ENCODE measurements at regions not wholly inside any gene's neighbourhood (a gene's known extent, or its start where the extent isn't known, plus 50 kb on each side); places are given as distances from the start of the nearest gene placed in this dataset.

GRCh38 chr2:39849982-39850526, 71.0 kb upstream of the THUMPD2 start:
- POLR2A ChIA-PET (ENCODE audit: unreplicated experiment) = no interaction called here
- H2AK9ac ChIP-seq (replicated peaks; ENCODE audit: low read depth, low read length, poor library complexity) = no peak overlapping the region
- H3K56ac ChIP-seq (ENCODE audit: extremely low read depth, insufficient read depth, low read length) = no peak overlapping the region
- H3K27ac ChIP-seq (ENCODE audit: insufficient read depth, low read length) = no peak overlapping the region
- H3K9me3 ChIP-seq (ENCODE audit: control insufficient read depth, insufficient read depth, low read length) = no peaks in the 10 kb centered on the region
- H3K4me2 ChIP-seq (ENCODE audit: low read depth, low read length) = no peak overlapping the region
- H3K4me1 ChIP-seq (ENCODE audit: control insufficient read depth, insufficient read depth, low read length) = peaks cover 3% of the 10 kb centered on the region; the same call in 1 of the 2 replicates
- H3K18ac ChIP-seq (ENCODE audit: low read depth, low read length) = no peak overlapping the region
- no peak overlapping the region for H3K4ac ChIP-seq (ENCODE audit: low read depth, low read length)
- no peak overlapping the region for H3K4me3 ChIP-seq (ENCODE audit: insufficient read depth, low read depth, low read length)
- H2AFZ ChIP-seq (replicated peaks; ENCODE audit: low read length, poor library complexity) = no peak overlapping the region
- H3K36me3 ChIP-seq (ENCODE audit: control insufficient read depth, insufficient read depth, low read length) = no peaks in the 10 kb centered on the region
- no peak overlapping the region for H2BK20ac ChIP-seq (ENCODE audit: low read depth, low read length)
- no peak overlapping the region for H2BK15ac ChIP-seq (ENCODE audit: low read depth, low read length)
- intact Hi-C loops (cut with micrococcal nuclease) = loop anchor here (10.0 kb wide), 1 partner anchor 905 kb away; no protein-coding TSS in a partner anchor
- H2AK5ac ChIP-seq (ENCODE audit: low read depth, low read length) = no peak overlapping the region
- no peak overlapping the region for H4K8ac ChIP-seq (ENCODE audit: low read depth in 2 of 2, low read length in 2 of 2)
- dilution Hi-C loops (cut with HindIII; ENCODE audit: low sequenced_read_pairs, unreplicated experiment) = no loop called here
- H2BK5ac ChIP-seq (ENCODE audit: low read depth, low read length, poor library complexity, severe bottlenecking) = no peak overlapping the region
- no peak overlapping the region for H4K5ac ChIP-seq (ENCODE audit: low read depth, low read length)
- TF ChIP-seq CEBPB (IDR thresholded peaks at IDR 0.05; ENCODE audit: low read depth, low read length) = no peak
- TF ChIP-seq MAFK (IDR thresholded peaks at IDR 0.05; ENCODE audit: low read depth, low read length) = no peak
- no peak for TF ChIP-seq SMC3 (IDR thresholded peaks at IDR 0.05; ENCODE audit: low read depth, low read length)
- no peak for TF ChIP-seq RCOR1 (IDR thresholded peaks at IDR 0.05; ENCODE audit: insufficient replicate concordance, low read length)
- no peak for TF ChIP-seq FOS (IDR thresholded peaks at IDR 0.05; ENCODE audit: low read depth, low read length)
- TF ChIP-seq NFE2L2 (IDR thresholded peaks at IDR 0.05; ENCODE audit: low read depth, low read length) = no peak
- no peak overlapping the region for H3K14ac ChIP-seq (replicated peaks; ENCODE audit: low read depth, low read length)
- ATAC-seq (ENCODE audit: low read depth) (no peak), DNase-seq (no peak)
- no peaks in the 10 kb centered on the region for H3K9me1 ChIP-seq (ENCODE audit: insufficient read depth, low read length)
- no peak overlapping the region for H3K9ac ChIP-seq (ENCODE audit: low read depth, low read length)
- in situ Hi-C loops (cut with MboI; ENCODE audit: low sequenced_read_pairs) = no loop called here
- H4K91ac ChIP-seq (ENCODE audit: insufficient read depth, low read depth, low read length) = no peak overlapping the region
- CTCF ChIA-PET = interaction anchor here (1.1 kb wide), 1 partner anchor 12 kb away, joined by 4 read pairs; no protein-coding TSS in a partner anchor
- H3K23ac ChIP-seq (ENCODE audit: low read depth, low read length) = no peak overlapping the region
- H3K27me3 ChIP-seq (ENCODE audit: control insufficient read depth, insufficient read depth, low read length) = no peaks in the 10 kb centered on the region
- no TSS peak for BruUV-seq (replicated peaks)
- no peak overlapping the region for H2BK120ac ChIP-seq (ENCODE audit: low read depth, low read length)
- WGBS, 2 experiments (ENCODE audit: extremely low coverage in 2 of 2, insufficient read length in 1 of 2) = 40% methylated on average over 1 of the region's 4 CpGs; no CpG with 5 or more reads in 1 of the 2 experiments
- no peaks in the 10 kb centered on the region for H4K20me1 ChIP-seq (ENCODE audit: insufficient read depth, low read length)
- H3K79me1 ChIP-seq (ENCODE audit: low read depth in 1 of 2, low read length in 2 of 2) = no peaks in the 10 kb centered on the region
